Large intestine (tissue), 3 donors: ENCODE measurements at regions not wholly inside any gene's neighbourhood (a gene's known extent, or its start where the extent isn't known, plus 50 kb on each side); places are given as distances from the start of the nearest gene placed in this dataset.
A peak's percentile ranks its signal among the peaks of the same experiment; 100 is the strongest.

Experiments used
- DNase-seq, 2 donors: peaks; one replicate each; pipeline versions ENCODE4 v3.0.0 to v3.0.0-alpha.2; 2013
- H3K27ac ChIP-seq: one replicate; pipeline ENCODE4 v1.5.1; 2013; ENCODE audit warnings: low read length
- H3K27me3 ChIP-seq: 2 replicates; pipeline ENCODE4 v1.6.1; 2013; ENCODE audit warnings: low read length; ENCODE audit not compliant: control insufficient read depth, insufficient read depth
- H3K36me3 ChIP-seq: 2 replicates; pipeline ENCODE4 v1.6.1; 2013; ENCODE audit warnings: low read length; ENCODE audit not compliant: control insufficient read depth, insufficient read depth
- H3K4me1 ChIP-seq: one replicate; pipeline ENCODE4 v1.6.1; 2013; ENCODE audit warnings: low read length; ENCODE audit not compliant: control insufficient read depth, insufficient read depth
- H3K4me3 ChIP-seq: one replicate; pipeline ENCODE4 v1.5.1; 2013; ENCODE audit warnings: low read length
- H3K9me3 ChIP-seq: one replicate; pipeline ENCODE4 v1.6.1; 2013; ENCODE audit warnings: mild to moderate bottlenecking, low read depth, low read length, moderate library complexity; ENCODE audit not compliant: control insufficient read depth
- WGBS: methylation state at CpG from one replicate; pipeline ENCODE4 v1.1.5; 2013; ENCODE audit warnings: low lambda C conversion rate; ENCODE audit not compliant: insufficient coverage; 5-methylcytosine and 5-hydroxymethylcytosine counted together

- DNase-seq, result no peak
- H3K4me1 ChIP-seq, result no peaks in the 10 kb centered on the region
- H3K27ac ChIP-seq, result no peak overlapping the region
- no CpG with 5 or more reads among the region's 7 CpGs for WGBS
- H3K36me3 ChIP-seq, result no peaks in the 10 kb centered on the region
- no peaks in the 10 kb centered on the region for H3K27me3 ChIP-seq
- no peak overlapping the region for H3K4me3 ChIP-seq
- H3K9me3 ChIP-seq, result no peaks in the 10 kb centered on the region
These were observed 92.7 kb upstream of the AKR1E2 start for GRCh38 chr10:4733150-4733842.

DNA sequence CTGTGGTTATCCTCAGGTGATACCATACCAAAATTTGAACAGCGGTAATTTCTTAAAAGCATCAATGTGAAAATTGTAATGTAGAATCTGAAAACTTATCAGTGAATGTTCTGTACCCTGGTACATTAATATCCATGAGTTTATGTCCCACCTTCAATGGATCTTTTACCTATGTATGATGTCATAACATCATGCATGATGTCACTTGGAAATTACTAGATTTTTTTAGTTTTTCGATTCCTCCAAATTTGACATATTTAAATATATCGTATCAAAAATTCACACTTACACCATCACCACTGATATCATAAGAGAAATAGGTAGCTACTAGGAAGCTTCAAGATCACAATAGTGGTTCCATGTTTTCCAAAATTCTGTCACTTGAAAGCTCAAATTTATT is 95.0 kb upstream of the AKR1E2 start:
- Histone ChIP-seq H3K9me3 (no peaks in the 10 kb centered on the region), H3K4me1 (no peaks in the 10 kb centered on the region), H3K27me3 (no peaks in the 10 kb centered on the region), H3K36me3 (no peaks in the 10 kb centered on the region), H3K27ac (no peak overlapping the region), H3K4me3 (no peak overlapping the region)
- DNase-seq, result no peak
- WGBS, result 100% methylated on average over 2 of the region's 3 CpGs

GRCh38 chr10:4725917-4726606 is 99.9 kb upstream of the AKR1E2 start:
- Histone ChIP-seq H3K4me1 (no peaks in the 10 kb centered on the region), H3K9me3 (no peaks in the 10 kb centered on the region), H3K4me3 (no peak overlapping the region), H3K36me3 (no peaks in the 10 kb centered on the region), H3K27ac (peak overlapping the region; percentile 30), H3K27me3 (no peaks in the 10 kb centered on the region)
- DNase-seq, result peak; percentile 27 to 75
- WGBS, result 60% methylated on average over 1 of the region's 4 CpGs

GRCh38 chr10:4723860-4724259 is 102.1 kb upstream of the AKR1E2 start:
- Histone ChIP-seq H3K36me3 (no peaks in the 10 kb centered on the region), H3K4me3 (no peak overlapping the region), H3K4me1 (no peaks in the 10 kb centered on the region), H3K27ac (no peak overlapping the region), H3K9me3 (no peaks in the 10 kb centered on the region), H3K27me3 (no peaks in the 10 kb centered on the region)
- no peak for DNase-seq

DNA sequence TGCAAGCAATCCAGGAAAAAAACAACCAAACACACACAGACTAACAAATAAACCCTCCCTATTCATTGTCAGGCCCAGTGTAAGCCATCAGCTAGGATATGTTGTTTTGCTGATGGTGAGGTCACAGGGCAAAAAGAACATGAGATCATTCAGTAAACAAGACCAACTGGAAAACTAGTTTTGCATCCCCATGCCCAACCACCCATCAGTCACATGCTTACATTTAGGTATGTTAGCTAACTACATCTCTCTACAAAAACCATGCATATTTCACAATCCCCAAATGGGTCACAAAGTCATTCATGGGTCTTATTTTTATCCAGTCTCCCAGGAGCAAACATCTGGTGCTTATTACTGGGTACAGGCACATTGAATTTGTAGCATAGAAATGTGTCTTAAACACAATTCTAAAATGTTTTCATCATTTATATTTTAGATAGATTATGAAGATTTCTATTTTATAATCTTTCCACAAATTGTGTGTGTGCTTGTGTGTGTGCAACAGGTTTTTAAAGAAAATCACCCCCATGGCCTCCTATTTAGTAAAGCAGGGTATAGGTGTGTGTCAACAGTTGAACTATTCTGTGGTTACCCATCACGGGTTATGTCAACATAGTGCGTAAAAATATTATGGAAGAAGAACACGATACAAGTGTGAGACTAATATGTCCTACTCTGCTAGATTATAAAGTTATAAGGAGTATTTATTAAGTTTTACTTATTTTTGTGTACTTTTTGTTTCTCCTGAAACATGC is 103.8 kb upstream of the AKR1E2 start:
- DNase-seq, result no peak
- Histone ChIP-seq H3K4me3 (no peak overlapping the region), H3K9me3 (no peaks in the 10 kb centered on the region), H3K27me3 (no peaks in the 10 kb centered on the region), H3K4me1 (no peaks in the 10 kb centered on the region), H3K36me3 (no peaks in the 10 kb centered on the region), H3K27ac (no peak overlapping the region)
- 100% methylated on average over 1 of the region's 3 CpGs for WGBS

GRCh38 chr10:4720463-4720862 is 105.5 kb upstream of the AKR1E2 start:
- H3K4me3 ChIP-seq, result no peak overlapping the region

GRCh38 chr10:4719671-4720070 is 106.3 kb upstream of the AKR1E2 start:
- Histone ChIP-seq H3K27ac (no peak overlapping the region), H3K4me1 (no peaks in the 10 kb centered on the region), H3K36me3 (no peaks in the 10 kb centered on the region), H3K9me3 (no peaks in the 10 kb centered on the region), H3K4me3 (no peak overlapping the region), H3K27me3 (no peaks in the 10 kb centered on the region)
- no peak for DNase-seq
- 95% methylated on average over 2 of the region's 2 CpGs for WGBS

More at GRCh38 chr10:4720463-4720862, 105.5 kb upstream of the AKR1E2 start:
- Histone ChIP-seq H3K36me3 (no peaks in the 10 kb centered on the region), H3K4me1 (no peaks in the 10 kb centered on the region), H3K9me3 (no peaks in the 10 kb centered on the region), H3K27ac (no peak overlapping the region), H3K27me3 (no peaks in the 10 kb centered on the region)
- no peak for DNase-seq
- WGBS, result 100% methylated on average over 1 of the region's 1 CpG

- no peaks in the 10 kb centered on the region for H3K4me1 ChIP-seq
- H3K27me3 ChIP-seq, result no peaks in the 10 kb centered on the region
- no peak overlapping the region for H3K27ac ChIP-seq
- WGBS, result no CpG with 5 or more reads among the region's 1 CpG
- no peak overlapping the region for H3K4me3 ChIP-seq
- no peaks in the 10 kb centered on the region for H3K9me3 ChIP-seq
- DNase-seq, result no peak
- no peaks in the 10 kb centered on the region for H3K36me3 ChIP-seq
These were observed 107.0 kb upstream of the AKR1E2 start for GRCh38 chr10:4719036-4719435.

- 87% methylated on average over 4 of the region's 4 CpGs for WGBS
- H3K4me1 ChIP-seq, result no peaks in the 10 kb centered on the region
These were observed 107.5 kb upstream of the AKR1E2 start for GRCh38 chr10:4718544-4718943.

GRCh38 chr10:4717670-4718069 is 108.3 kb upstream of the AKR1E2 start:
- no peaks in the 10 kb centered on the region for H3K36me3 ChIP-seq
- WGBS, result no CpG with 5 or more reads among the region's 1 CpG
- H3K4me1 ChIP-seq, result no peaks in the 10 kb centered on the region
- H3K27ac ChIP-seq, result no peak overlapping the region
- no peaks in the 10 kb centered on the region for H3K9me3 ChIP-seq
- no peak overlapping the region for H3K4me3 ChIP-seq
- no peaks in the 10 kb centered on the region for H3K27me3 ChIP-seq
- no peak for DNase-seq

More at GRCh38 chr10:4718544-4718943, 107.5 kb upstream of the AKR1E2 start:
- H3K27ac ChIP-seq, result no peak overlapping the region
- H3K9me3 ChIP-seq, result no peaks in the 10 kb centered on the region
- no peak for DNase-seq
- H3K27me3 ChIP-seq, result no peaks in the 10 kb centered on the region
- H3K36me3 ChIP-seq, result no peaks in the 10 kb centered on the region
- no peak overlapping the region for H3K4me3 ChIP-seq
